PC-3 (cell line): ENCODE measurements at regions not wholly inside any gene's neighbourhood (a gene's known extent, or its start where the extent isn't known, plus 50 kb on each side); places are given as distances from the start of the nearest gene placed in this dataset.
"Not testable (repeated sequence)": the region's sequence is repeated elsewhere in the genome, so short reads cannot be mapped to it uniquely, and the experiment has no call there.

Experiments used
- ATAC-seq: fragments of 200-7000 bp; cut with Tn5 transposase; 2 replicates; pipeline ENCODE4 v1.9.1; 2020; ENCODE audit warnings: mild to moderate bottlenecking, moderate library complexity
- BruUV-seq: library from RNA; stranded (reverse); fragments of 400-500 nt; replicated peaks from 2 replicates; lab custom pipeline; 2021; lab: Mats Ljungman, UMichigan
- CTCF ChIA-PET: fragments of 300-600 bp; sonication (Branson Sonifier 250); formaldehyde crosslinking; loops from one replicate; lab custom pipeline; 2022; ENCODE audit warnings: antibody characterized with exemption; lab: Charles Lee
- POLR2A ChIA-PET: fragments of 300-600 bp; sonication (Branson Sonifier 250); formaldehyde crosslinking; loops from one replicate; lab custom pipeline; 2022; ENCODE audit warnings: antibody characterized with exemption; ENCODE audit not compliant: unreplicated experiment; lab: Charles Lee
- DNase-seq: peaks from one replicate; pipeline ENCODE4 v3.0.0-alpha.2; 2015
- H2AFZ ChIP-seq: fragments of 300-600 bp; sonication (generic); 2 replicates; pipeline ENCODE4 v1.6.0; 2016; ENCODE audit warnings: antibody characterized with exemption, low read length
- H3F3A ChIP-seq: fragments of 300-600 bp; sonication (generic); one replicate; pipeline ENCODE4 v1.6.0; 2017; ENCODE audit warnings: antibody characterized with exemption, low read length, control low read depth, mild to moderate bottlenecking; ENCODE audit not compliant: unreplicated experiment
- H3K27ac ChIP-seq: fragments of 300-600 bp; sonication (generic); 2 replicates; pipeline ENCODE4 v1.5.1; 2016; ENCODE audit warnings: mild to moderate bottlenecking, low read length
- H3K27me3 ChIP-seq: fragments of 300-600 bp; sonication (generic); 2 replicates; pipeline ENCODE4 v1.6.1; 2016; ENCODE audit warnings: low read length, mixed read lengths
- H3K36me3 ChIP-seq: fragments of 300-600 bp; sonication (generic); 2 replicates; pipeline ENCODE4 v1.6.1; 2016; ENCODE audit warnings: low read depth, mixed run types, low read length, mixed read lengths
- H3K4me1 ChIP-seq: fragments of 300-600 bp; sonication (generic); 2 replicates; pipeline ENCODE4 v1.5.1; 2016; ENCODE audit warnings: low read length; ENCODE audit not compliant: insufficient read depth
- H3K4me2 ChIP-seq: fragments of 300-600 bp; sonication (generic); 2 replicates; pipeline ENCODE4 v1.6.0; 2016; ENCODE audit warnings: low read length
- H3K4me3 ChIP-seq: fragments of 300-600 bp; sonication (generic); 2 replicates; pipeline ENCODE4 v1.5.1; 2016; ENCODE audit warnings: mild to moderate bottlenecking, low read length, mixed read lengths
- H3K79me2 ChIP-seq: fragments of 300-600 bp; sonication (generic); 2 replicates; pipeline ENCODE4 v1.6.1; 2017; ENCODE audit warnings: low read length, mixed read lengths
- H3K9ac ChIP-seq: fragments of 300-600 bp; sonication (generic); 2 replicates; pipeline ENCODE4 v1.6.0; 2016; ENCODE audit warnings: mild to moderate bottlenecking, low read length
- H3K9me2 ChIP-seq: fragments of 300-600 bp; sonication (generic); replicated peaks from 2 replicates; pipeline ENCODE4 v1.6.1; 2016; ENCODE audit warnings: mixed run types, low read length, mixed read lengths
- H3K9me3 ChIP-seq: fragments of 300-600 bp; sonication (generic); 2 replicates; pipeline ENCODE4 v1.6.1; 2016; ENCODE audit warnings: low read length, mixed read lengths
- H4K20me1 ChIP-seq: fragments of 300-600 bp; sonication (generic); 2 replicates; pipeline ENCODE4 v1.6.1; 2016; ENCODE audit warnings: low read length, mixed read lengths
- EZH2 ChIP-seq: fragments of 300-600 bp; sonication (generic); IDR thresholded peaks from one replicate; pipeline ENCODE4 v1.6.1; 2017; ENCODE audit warnings: antibody characterized with exemption, mild to moderate bottlenecking, low read length; ENCODE audit not compliant: unreplicated experiment
- EZH2phosphoT487 ChIP-seq: fragments of 300-600 bp; sonication (generic); IDR thresholded peaks from 2 replicates; pipeline ENCODE4 v1.6.1; 2018; ENCODE audit warnings: mild to moderate bottlenecking, antibody characterized with exemption, low read length, borderline replicate concordance
- intact Hi-C: fragments of 100-400 bp; cut with micrococcal nuclease; formaldehyde crosslinking; loops from 2 replicates; pipeline ENCODE4 v1.9.0; 2023
- TF ChIP-seq, protein P1 (sequence below): fragments of 300-600 bp; sonication (generic); conservative IDR thresholded peaks from 2 replicates; pipeline ENCODE4 v1.5.1; 2017; ENCODE audit warnings: antibody characterized with exemption, low read depth, mild to moderate bottlenecking, low read length

GRCh38 chr5:82537687-82538306 lies 259.6 kb upstream of the RPS23 start:
- no peak for DNase-seq
- Histone ChIP-seq H3K79me2 (no peaks in the 10 kb centered on the region), H3K36me3 (no peaks in the 10 kb centered on the region), H3K4me2 (no peak overlapping the region), H3K9me2 (no peaks in the 10 kb centered on the region), H3K4me1 (no peaks in the 10 kb centered on the region), H3K9ac (no peak overlapping the region), H3K9me3 (no peaks in the 10 kb centered on the region), H3K27ac (no peak overlapping the region), H3F3A (no peaks in the 10 kb centered on the region), H2AFZ (no peak overlapping the region), H3K27me3 (no peaks in the 10 kb centered on the region), H4K20me1 (no peaks in the 10 kb centered on the region), H3K4me3 (no peak overlapping the region)
- intact Hi-C loops = no loop called here
- no peak for ATAC-seq
- TF ChIP-seq, protein P1, sequence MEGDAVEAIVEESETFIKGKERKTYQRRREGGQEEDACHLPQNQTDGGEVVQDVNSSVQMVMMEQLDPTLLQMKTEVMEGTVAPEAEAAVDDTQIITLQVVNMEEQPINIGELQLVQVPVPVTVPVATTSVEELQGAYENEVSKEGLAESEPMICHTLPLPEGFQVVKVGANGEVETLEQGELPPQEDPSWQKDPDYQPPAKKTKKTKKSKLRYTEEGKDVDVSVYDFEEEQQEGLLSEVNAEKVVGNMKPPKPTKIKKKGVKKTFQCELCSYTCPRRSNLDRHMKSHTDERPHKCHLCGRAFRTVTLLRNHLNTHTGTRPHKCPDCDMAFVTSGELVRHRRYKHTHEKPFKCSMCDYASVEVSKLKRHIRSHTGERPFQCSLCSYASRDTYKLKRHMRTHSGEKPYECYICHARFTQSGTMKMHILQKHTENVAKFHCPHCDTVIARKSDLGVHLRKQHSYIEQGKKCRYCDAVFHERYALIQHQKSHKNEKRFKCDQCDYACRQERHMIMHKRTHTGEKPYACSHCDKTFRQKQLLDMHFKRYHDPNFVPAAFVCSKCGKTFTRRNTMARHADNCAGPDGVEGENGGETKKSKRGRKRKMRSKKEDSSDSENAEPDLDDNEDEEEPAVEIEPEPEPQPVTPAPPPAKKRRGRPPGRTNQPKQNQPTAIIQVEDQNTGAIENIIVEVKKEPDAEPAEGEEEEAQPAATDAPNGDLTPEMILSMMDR = no peak
- TF ChIP-seq EZH2phosphoT487 (no peak), EZH2 (no peak)
- ChIA-PET CTCF (no interaction called here), POLR2A (no interaction called here)
- no TSS peak for BruUV-seq

DNA sequence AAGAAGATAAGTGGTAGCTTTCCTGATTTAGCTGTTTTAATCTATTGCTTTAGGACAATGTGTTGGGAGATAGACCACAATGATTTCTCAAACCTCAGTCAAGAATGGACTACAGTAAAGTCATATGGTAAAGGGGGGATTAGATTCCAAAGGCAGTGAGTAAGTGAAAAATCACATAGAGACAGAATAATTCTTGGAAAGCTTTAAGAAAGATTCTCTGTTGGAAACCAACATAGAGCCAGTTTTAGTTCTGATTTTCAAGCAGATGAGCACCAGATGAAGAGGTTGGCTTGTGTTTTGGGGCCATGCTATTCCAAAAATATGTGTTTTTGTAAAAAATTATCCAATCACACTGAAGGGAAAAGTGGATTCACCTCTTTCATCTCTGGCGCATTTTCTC lies 256.8 kb upstream of the RPS23 start:
- CTCF ChIA-PET = interaction anchor here (0.6 kb wide), 1 partner anchor 1177 kb away, joined by 8 read pairs; no protein-coding TSS in a partner anchor
- no TSS peak for BruUV-seq

GRCh38 chr5:82532075-82532474 lies 253.9 kb upstream of the RPS23 start:
- DNase-seq, CTCF ChIA-PET, H3K27ac ChIP-seq, H3K27me3 ChIP-seq, H3K36me3 ChIP-seq, H3K4me3 ChIP-seq, BruUV-seq, H3K9me2 ChIP-seq, H2AFZ ChIP-seq, ATAC-seq, H3K4me1 ChIP-seq, H3K9me3 ChIP-seq, H4K20me1 ChIP-seq, POLR2A ChIA-PET, H3K79me2 ChIP-seq, H3K4me2 ChIP-seq, H3K9ac ChIP-seq, intact Hi-C loops, H3F3A ChIP-seq: not testable (repeated sequence)

More for the DNA sequence above, 256.8 kb upstream of the RPS23 start:
- DNase-seq (no peak), ATAC-seq (no peak)
- Histone ChIP-seq H4K20me1 (no peaks in the 10 kb centered on the region), H3K79me2 (no peaks in the 10 kb centered on the region), H3F3A (no peaks in the 10 kb centered on the region), H3K4me2 (no peak overlapping the region), H3K36me3 (no peaks in the 10 kb centered on the region), H3K27ac (no peak overlapping the region), H3K9me3 (0 out of 2 replicates have a peak, but pooled peaks cover 3% of the 10 kb centered on the region), H3K27me3 (no peaks in the 10 kb centered on the region), H3K4me3 (no peak overlapping the region), H3K9ac (no peak overlapping the region), H2AFZ (no peak overlapping the region), H3K9me2 (no peaks in the 10 kb centered on the region), H3K4me1 (no peaks in the 10 kb centered on the region)
- intact Hi-C loops = no loop called here
- POLR2A ChIA-PET = no interaction called here
- TF ChIP-seq, protein P1 = no peak
- TF ChIP-seq EZH2 (no peak), EZH2phosphoT487 (no peak)
